H1 (cell line): ENCODE measurements at regions not wholly inside any gene's neighbourhood (a gene's known extent, or its start where the extent isn't known, plus 50 kb on each side); places are given as distances from the start of the nearest gene placed in this dataset.

Source experiments
- CTCF ChIA-PET: fragments of 300-600 bp; sonication (Branson Sonifier 250); formaldehyde crosslinking; loops from one replicate; lab custom pipeline; 2021; ENCODE audit not compliant: partially characterized antibody; lab: Charles Lee
- POLR2A ChIA-PET: fragments of 300-600 bp; sonication (Branson Sonifier 250); formaldehyde crosslinking; loops from one replicate; lab custom pipeline; 2021; ENCODE audit warnings: inconsistent platforms; ENCODE audit not compliant: partially characterized antibody; lab: Charles Lee
- DNase-seq, 2 experiments: peaks; one replicate each; pipeline versions ENCODE4 v3.0.0 to v3.0.0-alpha.2; 2010 to 2022; ENCODE audit warnings: low spot score in 2 of 2, low read depth in 1 of 2, mixed read lengths in 1 of 2
- FAIRE-seq: peaks from 2 replicates; lab custom pipeline; 2011; peaks lifted over from hg19 to GRCh38; lab: Jason Lieb, UNC
- H2AFZ ChIP-seq: 2 replicates; pipeline ENCODE4 v1.8.1; 2012; ENCODE audit warnings: low read length, inconsistent platforms
- H2AK5ac ChIP-seq: 2 replicates; pipeline ENCODE4 v1.6.1; 2013; ENCODE audit warnings: low read depth, low read length
- H2BK120ac ChIP-seq: replicated peaks from 2 replicates; pipeline ENCODE3; 2013; ENCODE audit warnings: low read depth, low read length, inconsistent platforms
- H2BK12ac ChIP-seq: 2 replicates; pipeline ENCODE4 v1.6.1; 2013; ENCODE audit warnings: low read depth, low read length
- H2BK15ac ChIP-seq: 2 replicates; pipeline ENCODE4 v1.6.1; 2013; ENCODE audit warnings: low read length
- H2BK20ac ChIP-seq: 2 replicates; pipeline ENCODE4 v1.6.1; 2013; ENCODE audit warnings: low read length
- H2BK5ac ChIP-seq: 2 replicates; pipeline ENCODE4 v1.6.1; 2013; ENCODE audit warnings: low read depth, low read length
- H3K14ac ChIP-seq: 2 replicates; pipeline ENCODE4 v1.6.1; 2013; ENCODE audit warnings: inconsistent platforms; ENCODE audit not compliant: insufficient read length
- H3K18ac ChIP-seq: 2 replicates; pipeline ENCODE4 v1.6.1; 2013; ENCODE audit warnings: low read length; ENCODE audit errors: extremely low read depth
- H3K23ac ChIP-seq: 2 replicates; pipeline ENCODE4 v1.6.1; 2013; ENCODE audit warnings: inconsistent platforms; ENCODE audit not compliant: insufficient read length
- H3K23me2 ChIP-seq: 2 replicates; pipeline ENCODE4 v1.6.1; 2013; ENCODE audit warnings: low read depth, low read length
- H3K27ac ChIP-seq: 2 replicates; pipeline ENCODE4 v1.6.1; 2011; ENCODE audit warnings: low read depth, low read length, inconsistent platforms
- H3K27me3 ChIP-seq, 4 experiments: replicated peaks in 1 of 4; 1 replicate in 1 of 4; 2 replicates in 3 of 4; pipeline versions ENCODE4 v1.6.1 to v1.8.1; 2011 to 2013; ENCODE audit warnings: low read length in 3 of 4, mild to moderate bottlenecking in 3 of 4, inconsistent platforms in 2 of 4, mixed read lengths in 2 of 4, moderate library complexity in 1 of 4; ENCODE audit not compliant: control insufficient read depth in 3 of 4, insufficient read depth in 3 of 4; ENCODE audit errors: extremely low read depth in 1 of 4
- H3K36me3 ChIP-seq, 4 experiments: 2 replicates each; pipeline versions ENCODE4 v1.6.1 to v1.8.1; 2011 to 2013; ENCODE audit warnings: mild to moderate bottlenecking in 4 of 4, low read length in 3 of 4, moderate library complexity in 2 of 4, control low read depth in 1 of 4, inconsistent platforms in 1 of 4; ENCODE audit not compliant: insufficient read depth in 4 of 4, control insufficient read depth in 2 of 4
- H3K4ac ChIP-seq: replicated peaks from 2 replicates; pipeline ENCODE3; 2013; ENCODE audit warnings: low read length, low read depth, mixed read lengths, inconsistent platforms; ENCODE audit not compliant: insufficient read length
- H3K4me1 ChIP-seq, 4 experiments: replicated peaks in 1 of 4; 1 replicate in 1 of 4; 2 replicates in 3 of 4; pipeline versions ENCODE4 v1.6.1 to v1.8.1; 2011 to 2013; ENCODE audit warnings: low read length in 3 of 4, inconsistent platforms in 2 of 4, mixed read lengths in 1 of 4; ENCODE audit not compliant: insufficient read depth in 4 of 4, control insufficient read depth in 3 of 4
- H3K4me2 ChIP-seq, 2 experiments: 2 replicates each; pipeline versions ENCODE4 v1.6.1 to v1.8.1; 2011 to 2013; ENCODE audit warnings: low read depth in 2 of 2, low read length in 2 of 2, control low read depth in 1 of 2, inconsistent platforms in 1 of 2, mild to moderate bottlenecking in 1 of 2; ENCODE audit not compliant: insufficient read depth in 1 of 2
- H3K4me3 ChIP-seq, 4 experiments: fragments of 200-600, 300-600 bp in 1 of 4; sonication (generic), shearing (Covaris generic), sonication (Bioruptor Twin) in 1 of 4; 2 replicates each; pipeline versions ENCODE4 v1.5.1 to v1.8.1; 2011 to 2016; ENCODE audit warnings: low read length in 4 of 4, low read depth in 3 of 4, control low read depth in 2 of 4, inconsistent platforms in 2 of 4, mild to moderate bottlenecking in 2 of 4, mixed read lengths in 1 of 4, moderate library complexity in 1 of 4; ENCODE audit not compliant: insufficient read depth in 2 of 4; ENCODE audit errors: extremely low read depth in 1 of 4
- H3K56ac ChIP-seq: replicated peaks from 2 replicates; pipeline ENCODE3; 2013; ENCODE audit warnings: low read depth, mild to moderate bottlenecking, mixed read lengths, low read length, inconsistent platforms; ENCODE audit not compliant: insufficient read length
- H3K79me1 ChIP-seq: 2 replicates; pipeline ENCODE4 v1.6.1; 2013; ENCODE audit warnings: low read depth, low read length, control low read depth
- H3K79me2 ChIP-seq, 2 experiments: 2 replicates each; pipeline versions ENCODE4 v1.6.1 to v1.8.1; 2012 to 2013; ENCODE audit warnings: low read length in 2 of 2, mild to moderate bottlenecking in 2 of 2, inconsistent platforms in 1 of 2; ENCODE audit not compliant: insufficient read depth in 2 of 2, control insufficient read depth in 1 of 2
- H3K9ac ChIP-seq, 4 experiments: replicated peaks in 1 of 4; 1 replicate in 1 of 4; 2 replicates in 3 of 4; pipeline versions ENCODE4 v1.6.1 to v1.8.1; 2011 to 2013; ENCODE audit warnings: low read depth in 3 of 4, low read length in 3 of 4, control low read depth in 2 of 4, mild to moderate bottlenecking in 2 of 4, moderate library complexity in 2 of 4, inconsistent platforms in 1 of 4; ENCODE audit errors: extremely low read depth in 1 of 4
- H3K9me3 ChIP-seq, 2 experiments: 2 replicates each; pipeline versions ENCODE4 v1.6.1 to v1.8.1; 2012 to 2013; ENCODE audit warnings: mild to moderate bottlenecking in 2 of 2, moderate library complexity in 2 of 2, control low read depth in 1 of 2, inconsistent platforms in 1 of 2, low read depth in 1 of 2, low read length in 1 of 2, mixed read lengths in 1 of 2; ENCODE audit not compliant: insufficient read depth in 2 of 2
- H4K20me1 ChIP-seq, 2 experiments: replicated peaks in 1 of 2; 2 replicates each; pipeline versions ENCODE3 to v1.8.1; 2011 to 2013; ENCODE audit warnings: inconsistent platforms in 2 of 2, low read length in 2 of 2, mild to moderate bottlenecking in 1 of 2; ENCODE audit not compliant: insufficient read depth in 2 of 2, control insufficient read depth in 1 of 2
- H4K5ac ChIP-seq: 2 replicates; pipeline ENCODE4 v1.6.1; 2013; ENCODE audit warnings: low read length, low read depth, mixed read lengths, inconsistent platforms; ENCODE audit not compliant: insufficient read length
- H4K8ac ChIP-seq: 2 replicates; pipeline ENCODE4 v1.8.0; 2013; ENCODE audit warnings: mild to moderate bottlenecking, moderate library complexity, low read length, inconsistent platforms; ENCODE audit not compliant: insufficient read depth; ENCODE audit errors: extremely low read depth
- H4K91ac ChIP-seq: replicated peaks from 2 replicates; pipeline ENCODE3; 2013; ENCODE audit warnings: low read length, mixed read lengths, inconsistent platforms; ENCODE audit not compliant: insufficient read length
- BRCA1 ChIP-seq: IDR thresholded peaks from 2 replicates; pipeline ENCODE4 v1.6.1; 2012; ENCODE audit warnings: low read depth, low read length, improper control_type of control experiment
- CBX8 ChIP-seq: fragments of 300-800, 300-1000 bp; sonication (generic); IDR thresholded peaks from 2 replicates; pipeline ENCODE4 v1.7.1; 2016; ENCODE audit warnings: low read depth, low read length, borderline replicate concordance
- EZH2 ChIP-seq: fragments of 200-600 bp; sonication (generic); IDR thresholded peaks from 2 replicates; pipeline ENCODE4 v1.7.1; 2012; ENCODE audit warnings: low read depth, mild to moderate bottlenecking, moderate library complexity, low read length, inconsistent platforms; ENCODE audit not compliant: severe bottlenecking
- MAX ChIP-seq: IDR thresholded peaks from 2 replicates; pipeline ENCODE4 v1.6.1; 2012; ENCODE audit warnings: inconsistent platforms
- SUZ12 ChIP-seq: fragments of 200-600 bp; sonication (generic); IDR thresholded peaks from 2 replicates; pipeline ENCODE4 v1.6.1; 2012; ENCODE audit warnings: mild to moderate bottlenecking, inconsistent platforms, low read length, moderate library complexity, mixed read lengths
- WGBS, 2 experiments: shearing (Covaris generic) in 1 of 2; methylation state at CpG; one replicate each; pipeline versions ENCODE4 v1.1.6 to v1.1.7; 2013 to 2015; ENCODE audit warnings: low lambda C conversion rate in 2 of 2, mixed read lengths in 2 of 2, inconsistent platforms in 1 of 2, low coverage in 1 of 2, missing lambda C conversion rate in 1 of 2; ENCODE audit not compliant: insufficient replicate concordance in 2 of 2, insufficient coverage in 1 of 2, insufficient read length in 1 of 2; ENCODE audit errors: extremely low coverage in 1 of 2, missing lambda C conversion rate in 1 of 2; 5-methylcytosine and 5-hydroxymethylcytosine counted together

GRCh38 chr5:40431734-40432133, 248.0 kb upstream of the PTGER4 start:
- H3K4me1 ChIP-seq: peaks cover 0 to 5% (median 0%) of the 10 kb centered on the region in 4 experiments; a peak in 1 of 7 replicates
- H3K79me1 ChIP-seq: no peaks in the 10 kb centered on the region
- no peaks in the 10 kb centered on the region for H3K79me2 ChIP-seq
- H3K27me3 ChIP-seq: no peaks in the 10 kb centered on the region
- H4K20me1 ChIP-seq: no peaks in the 10 kb centered on the region
- no peak overlapping the region for H3K18ac ChIP-seq
- no peak overlapping the region for H3K9ac ChIP-seq
- CTCF ChIA-PET: interaction anchor here (0.6 to 1.3 kb wide), 4 partner anchors 10 to 221 kb away, joined by 3 to 5 read pairs (median 3); no protein-coding TSS in a partner anchor
- H3K36me3 ChIP-seq: no peaks in the 10 kb centered on the region
- no peak overlapping the region for H3K23ac ChIP-seq
- no peak overlapping the region for H4K91ac ChIP-seq
- no peak overlapping the region for H2AK5ac ChIP-seq
- whole genome bisulfite sequencing, 2 experiments: 85% methylated on average over 1 of the region's 1 CpG; no CpG with 5 or more reads in 1 of the 2 experiments
- no peak for TF ChIP-seq EZH2
- no peak for TF ChIP-seq BRCA1
- no peak for TF ChIP-seq MAX
- no peak for TF ChIP-seq CBX8
- TF ChIP-seq SUZ12: no peak
- TF ChIP-seq, all 59 proteins: peak for 0
- Histone ChIP-seq H4K5ac (no peak overlapping the region), H3K4me3 (no peak overlapping the region), H3K9me3 (no peaks in the 10 kb centered on the region), H2AFZ (no peak overlapping the region), H3K23me2 (peaks cover 2% of the 10 kb centered on the region; the same call in 1 of the 2 replicates), H3K27ac (no peak overlapping the region), H4K8ac (no peak overlapping the region), H3K56ac (no peak overlapping the region), H2BK120ac (no peak overlapping the region), H2BK5ac (no peak overlapping the region), H2BK20ac (no peak overlapping the region), H2BK15ac (no peak overlapping the region), H3K4ac (no peak overlapping the region), H3K14ac (no peak overlapping the region), H3K4me2 (no peak overlapping the region), H2BK12ac (no peak overlapping the region)
- POLR2A ChIA-PET: interaction anchor here (1.0 kb wide), 1 partner anchor 16 kb away, joined by 4 read pairs; no protein-coding TSS in a partner anchor
- FAIRE-seq: no peak
- DNase-seq: no peak
